ENCODE measurements at regions not wholly inside any gene's neighbourhood (a gene's known extent, or its start where the extent isn't known, plus 50 kb on each side); places are given as distances from the start of the nearest gene placed in this dataset.

DNA sequence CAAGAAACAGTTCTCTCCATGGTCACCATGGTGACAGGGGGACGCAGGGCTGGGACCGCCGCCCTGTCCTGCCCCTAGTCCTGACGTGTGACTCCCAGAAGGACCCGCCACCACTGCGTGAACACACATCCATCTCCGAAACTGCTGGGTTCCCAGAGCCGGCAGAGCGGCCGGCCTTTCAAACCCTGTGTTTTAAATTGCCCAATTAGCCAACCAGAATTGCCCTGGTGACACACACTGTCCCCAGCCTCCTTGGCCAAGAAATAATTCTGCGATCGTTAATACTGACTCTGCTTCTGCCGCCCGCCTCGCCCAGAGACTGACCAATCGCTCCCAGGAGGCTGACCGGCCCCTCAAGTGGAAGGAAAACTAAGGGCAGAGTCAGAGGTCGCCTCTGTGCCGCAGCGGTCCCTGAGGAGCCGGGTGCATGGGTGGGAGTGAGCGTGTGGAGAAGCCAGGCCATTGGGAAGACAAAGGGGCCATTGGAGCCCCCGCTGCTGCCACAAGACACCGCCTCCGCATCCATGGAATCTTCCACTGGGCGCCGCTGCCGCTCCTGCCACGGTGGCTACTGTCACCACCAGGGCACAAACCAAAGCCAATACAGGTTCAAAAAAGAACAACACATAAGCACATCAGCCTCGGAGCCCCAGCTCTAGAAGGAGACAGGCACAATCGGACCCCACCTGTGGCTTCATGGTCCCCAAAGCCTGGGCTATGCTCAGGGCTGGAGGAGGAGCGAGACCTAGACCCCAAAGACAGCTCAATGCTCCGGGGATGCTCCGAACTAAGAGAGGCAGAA, 273.2 kb downstream of the NPHP4 start:
- no peak for TF ChIP-seq CTCF (IDR thresholded peaks at IDR 0.05)
- WGBS, 2 donors: 59 to 74% methylated on average over 34 of the region's 34 CpGs
- ATAC-seq: peak in 1 of 8 donors; percentile 34
- H3K27me3 ChIP-seq: peaks cover 0 to 58% (median 21%) of the 10 kb centered on the region in 7 donors
- intact Hi-C loops (cut with DNase I): no loop called here
- no peak overlapping the region for H3K27ac ChIP-seq
- H3K9me3 ChIP-seq: peaks cover 0 to 16% (median 0%) of the 10 kb centered on the region in 11 donors
- DNase-seq: no peak
- H3K4me3 ChIP-seq: no peak overlapping the region
- no peaks in the 10 kb centered on the region for H3K36me3 ChIP-seq
- H3K4me1 ChIP-seq: peaks cover 0 to 6% (median 0%) of the 10 kb centered on the region in 9 donors

- no peak for TF ChIP-seq CTCF (IDR thresholded peaks at IDR 0.05)
- Histone ChIP-seq H3K9me3 (peaks cover 0 to 16% (median 0%) of the 10 kb centered on the region in 11 donors), H3K27ac (no peak overlapping the region), H3K27me3 (peaks cover 0 to 61% (median 34%) of the 10 kb centered on the region in 7 donors), H3K4me3 (no peak overlapping the region), H3K36me3 (no peaks in the 10 kb centered on the region), H3K4me1 (peaks cover 0 to 6% (median 0%) of the 10 kb centered on the region in 9 donors)
- 42 to 44% methylated on average over 11 of the region's 11 CpGs for WGBS, 2 donors
- peak in 1 of 8 donors; percentile 61 for ATAC-seq
- intact Hi-C loops (cut with DNase I): no loop called here
- DNase-seq: no peak
These were observed 275.1 kb downstream of the NPHP4 start for GRCh38 chr1:5717031-5717682.

DNA sequence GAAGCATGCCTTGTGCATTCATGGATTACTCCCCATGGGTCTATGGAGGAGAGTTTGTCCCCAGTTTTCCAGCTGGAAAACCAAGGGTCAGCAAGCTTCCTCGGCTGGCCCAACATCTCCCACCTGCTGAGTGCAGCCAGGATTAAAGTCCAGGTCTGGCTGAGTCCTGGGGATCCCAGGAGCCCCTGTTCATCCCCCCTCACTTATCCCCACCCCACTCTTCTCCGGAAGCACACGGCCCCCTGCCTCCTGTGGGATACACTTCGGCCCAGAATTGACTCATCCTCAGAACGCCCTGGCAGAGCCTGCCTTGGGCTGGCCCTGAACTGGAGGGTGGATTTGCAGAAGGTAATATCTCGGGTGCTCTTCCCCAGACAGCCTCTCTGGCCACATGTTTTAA, 276.1 kb downstream of the NPHP4 start:
- H3K27me3 ChIP-seq: peaks cover 0 to 61% (median 36%) of the 10 kb centered on the region in 7 donors

More for the DNA sequence above, 276.1 kb downstream of the NPHP4 start:
- Histone ChIP-seq H3K4me1 (peaks cover 0 to 6% (median 0%) of the 10 kb centered on the region in 9 donors), H3K36me3 (no peaks in the 10 kb centered on the region), H3K4me3 (no peak overlapping the region), H3K9me3 (peaks cover 0 to 16% (median 0%) of the 10 kb centered on the region in 11 donors), H3K27ac (no peak overlapping the region)
- 89 to 91% methylated on average over 6 of the region's 6 CpGs for WGBS, 2 donors
- intact Hi-C loops (cut with DNase I): no loop called here
- DNase-seq (no peak), ATAC-seq (no peak)
- no peak for TF ChIP-seq CTCF (IDR thresholded peaks at IDR 0.05)

Data from heart right ventricle (tissue), 16 donors.